HepG2 (cell line): ENCODE measurements at regions not wholly inside any gene's neighbourhood (a gene's known extent, or its start where the extent isn't known, plus 50 kb on each side); places are given as distances from the start of the nearest gene placed in this dataset.
A peak's percentile ranks its signal among the peaks of the same experiment; 100 is the strongest.

ENCODE experiments used
- CBX5 ChIP-seq: sonication (generic); formaldehyde crosslinking; IDR thresholded peaks from 2 replicates; pipeline ENCODE4 v1.4.0; 2020; ENCODE audit warnings: missing genetic modification reagents, borderline replicate concordance
- HMG20A ChIP-seq: IDR thresholded peaks from 2 replicates; pipeline ENCODE4 v1.6.1; 2016; ENCODE audit warnings: borderline replicate concordance
- JUND ChIP-seq: sonication (generic); formaldehyde crosslinking; IDR thresholded peaks from 2 replicates; pipeline ENCODE4 v1.8.0; 2022; ENCODE audit warnings: mild to moderate bottlenecking, missing genetic modification reagents
- KDM2A ChIP-seq: sonication (generic); formaldehyde crosslinking; IDR thresholded peaks from 2 replicates; pipeline ENCODE4 v1.4.0; 2020; ENCODE audit warnings: low read depth, missing genetic modification reagents, borderline replicate concordance
- KLF9 ChIP-seq: IDR thresholded peaks from 2 replicates; pipeline ENCODE4 v1.6.1; 2016; ENCODE audit warnings: low read depth
- MEF2D ChIP-seq: sonication (generic); formaldehyde crosslinking; IDR thresholded peaks from 2 replicates; pipeline ENCODE4 v1.5.1; 2020; ENCODE audit warnings: mild to moderate bottlenecking, missing genetic modification reagents
- MLX ChIP-seq: IDR thresholded peaks from 2 replicates; pipeline ENCODE4 v1.6.1; 2016
- NAIF1 ChIP-seq: sonication (generic); formaldehyde crosslinking; IDR thresholded peaks from 2 replicates; pipeline ENCODE4 v1.5.0; 2020; ENCODE audit warnings: mild to moderate bottlenecking, missing genetic modification reagents, borderline replicate concordance
- PHF21A ChIP-seq: sonication (generic); formaldehyde crosslinking; IDR thresholded peaks from 2 replicates; pipeline ENCODE4 v1.5.0; 2020; ENCODE audit warnings: mild to moderate bottlenecking, missing genetic modification reagents
- PITX1 ChIP-seq: sonication (generic); formaldehyde crosslinking; IDR thresholded peaks from 2 replicates; pipeline ENCODE4 v1.5.1; 2020; ENCODE audit warnings: mild to moderate bottlenecking, missing genetic modification reagents
- SIX1 ChIP-seq: sonication (generic); formaldehyde crosslinking; IDR thresholded peaks from 2 replicates; pipeline ENCODE4 v1.4.0; 2020; ENCODE audit warnings: missing genetic modification reagents, borderline replicate concordance
- SMYD3 ChIP-seq: sonication (generic); formaldehyde crosslinking; IDR thresholded peaks from 2 replicates; pipeline ENCODE4 v1.8.1; 2023; ENCODE audit warnings: mild to moderate bottlenecking, missing genetic modification reagents
- STAT5B ChIP-seq: sonication (generic); formaldehyde crosslinking; IDR thresholded peaks from 2 replicates; pipeline ENCODE4 v1.4.0; 2020; ENCODE audit warnings: missing genetic modification reagents
- TOPORS ChIP-seq: sonication (generic); formaldehyde crosslinking; IDR thresholded peaks from 2 replicates; pipeline ENCODE4 v1.8.0; 2023; ENCODE audit warnings: mild to moderate bottlenecking, missing genetic modification reagents
- ZBTB25 ChIP-seq: IDR thresholded peaks from 2 replicates; pipeline ENCODE4 v1.6.1; 2018; ENCODE audit warnings: missing genetic modification reagents
- ZBTB34 ChIP-seq: sonication (generic); formaldehyde crosslinking; IDR thresholded peaks from 2 replicates; pipeline ENCODE4 v1.8.0; 2022; ENCODE audit warnings: mild to moderate bottlenecking, missing genetic modification reagents
- ZFAT ChIP-seq: sonication (generic); formaldehyde crosslinking; conservative IDR thresholded peaks from 2 replicates; pipeline ENCODE4 v1.8.1; 2023; ENCODE audit warnings: missing genetic modification reagents, inconsistent platforms
- ZNF253 ChIP-seq: sonication (generic); formaldehyde crosslinking; IDR thresholded peaks from 2 replicates; pipeline ENCODE4 v1.8.0; 2022; ENCODE audit warnings: mild to moderate bottlenecking, missing genetic modification reagents, borderline replicate concordance
- ZNF383 ChIP-seq: sonication (generic); formaldehyde crosslinking; IDR thresholded peaks from 2 replicates; pipeline ENCODE4 v1.4.0; 2020; ENCODE audit warnings: missing genetic modification reagents, mild to moderate bottlenecking, borderline replicate concordance
- ZNF510 ChIP-seq: sonication (generic); formaldehyde crosslinking; IDR thresholded peaks from 2 replicates; pipeline ENCODE4 v1.4.0; 2020; ENCODE audit warnings: low read depth, mild to moderate bottlenecking, missing genetic modification reagents
- ZNF550 ChIP-seq: sonication (generic); formaldehyde crosslinking; IDR thresholded peaks from 2 replicates; pipeline ENCODE4 v1.4.0; 2020; ENCODE audit warnings: mild to moderate bottlenecking, missing genetic modification reagents, borderline replicate concordance
- ZNF574 ChIP-seq: sonication (generic); formaldehyde crosslinking; IDR thresholded peaks from 2 replicates; pipeline ENCODE4 v1.4.0; 2020; ENCODE audit warnings: missing genetic modification reagents
- ZNF619 ChIP-seq: sonication (generic); formaldehyde crosslinking; IDR thresholded peaks from 2 replicates; pipeline ENCODE4 v1.4.0; 2020; ENCODE audit warnings: mild to moderate bottlenecking, missing genetic modification reagents
- ZNF644 ChIP-seq: IDR thresholded peaks from 2 replicates; pipeline ENCODE4 v1.6.1; 2016; ENCODE audit warnings: low read depth
- ZNF713 ChIP-seq: sonication (generic); formaldehyde crosslinking; IDR thresholded peaks from 2 replicates; pipeline ENCODE4 v1.4.0; 2020; ENCODE audit warnings: mild to moderate bottlenecking, missing genetic modification reagents
- ZNF841 ChIP-seq: sonication (generic); formaldehyde crosslinking; IDR thresholded peaks from 2 replicates; pipeline ENCODE4 v1.8.1; 2023; ENCODE audit warnings: missing genetic modification reagents, borderline replicate concordance
- ZSCAN22 ChIP-seq: sonication (generic); formaldehyde crosslinking; IDR thresholded peaks from 2 replicates; pipeline ENCODE4 v1.4.0; 2020; ENCODE audit warnings: mild to moderate bottlenecking, missing genetic modification reagents
- ZSCAN29 ChIP-seq: sonication (generic); formaldehyde crosslinking; conservative IDR thresholded peaks from 2 replicates; pipeline ENCODE4 v1.4.0; 2020; ENCODE audit warnings: mild to moderate bottlenecking, missing genetic modification reagents

GRCh38 chr3:72462595-72463011 is 385.6 kb downstream of the SHQ1 start (continued):
- TF ChIP-seq PHF21A (CRISPR knock-in tag) (peak; percentile 51; the same call in 1 of the 2 replicates), ZNF574 (CRISPR knock-in tag) (peak; percentile 51), ZNF841 (no peak), ZBTB25 (CRISPR knock-in tag) (peak; percentile 54; the same call in 1 of the 2 replicates), ZNF253 (CRISPR knock-in tag) (no peak), NAIF1 (CRISPR knock-in tag) (no peak), ZNF619 (CRISPR knock-in tag) (no peak), ZNF713 (CRISPR knock-in tag) (no peak), KDM2A (0 out of 2 replicates have a peak, but pooled peaks have one; percentile 40), ZNF510 (CRISPR knock-in tag) (no peak), HMG20A (CRISPR knock-in tag) (peak; percentile 87), ZBTB34 (0 out of 2 replicates have a peak, but pooled peaks have one; percentile 38), SIX1 (CRISPR knock-in tag) (0 out of 2 replicates have a peak, but pooled peaks have one; percentile 22), SMYD3 (CRISPR knock-in tag) (no peak), STAT5B (CRISPR knock-in tag) (no peak), MLX (peak; percentile 76; the same call in 1 of the 2 replicates), ZFAT (CRISPR knock-in tag) (no peak), ZNF550 (no peak), JUND (no peak), ZNF383 (no peak), TOPORS (CRISPR knock-in tag) (no peak), CBX5 (no peak), MEF2D (CRISPR knock-in tag) (no peak; the same call in 1 of the 2 replicates), PITX1 (CRISPR knock-in tag) (peak; percentile 60; the same call in 1 of the 2 replicates), ZSCAN29 (0 out of 2 replicates have a peak, but pooled peaks have one; percentile 55), ZNF644 (CRISPR knock-in tag) (peak; percentile 60; the same call in 1 of the 2 replicates), ZSCAN22 (CRISPR knock-in tag) (no peak), KLF9 (no peak)
